GM18508 (cell line): ENCODE measurements at regions not wholly inside any gene's neighbourhood (a gene's known extent, or its start where the extent isn't known, plus 50 kb on each side); places are given as distances from the start of the nearest gene placed in this dataset.

Experiments used
- ATAC-seq: cut with Tn5 transposase; IDR thresholded peaks from one replicate; pipeline ENCODE4 v1.9.1; 2021; ENCODE audit warnings: moderate number of reproducible peaks; ENCODE audit not compliant: insufficient read depth, unreplicated experiment

DNA sequence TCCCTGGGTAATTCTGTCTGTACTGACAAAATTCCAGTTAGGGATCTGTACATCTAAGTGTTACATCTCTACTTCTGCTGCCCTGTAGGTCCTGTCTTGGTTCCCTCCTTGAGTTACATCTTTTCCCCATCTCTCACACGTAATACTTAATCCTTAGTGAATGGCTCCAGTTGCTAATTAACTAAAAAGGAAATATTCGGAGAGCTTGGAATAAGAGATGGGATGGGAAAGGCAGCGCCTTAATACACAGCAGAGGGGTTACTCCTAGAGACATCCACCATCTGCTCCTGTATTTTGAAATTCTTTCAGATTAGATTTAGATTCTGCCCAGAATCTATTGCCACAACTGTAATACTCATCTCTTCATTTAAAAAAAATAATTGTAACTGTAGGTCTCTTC is 384.0 kb downstream of the SAMD5 start:
- no peak for ATAC-seq

DNA sequence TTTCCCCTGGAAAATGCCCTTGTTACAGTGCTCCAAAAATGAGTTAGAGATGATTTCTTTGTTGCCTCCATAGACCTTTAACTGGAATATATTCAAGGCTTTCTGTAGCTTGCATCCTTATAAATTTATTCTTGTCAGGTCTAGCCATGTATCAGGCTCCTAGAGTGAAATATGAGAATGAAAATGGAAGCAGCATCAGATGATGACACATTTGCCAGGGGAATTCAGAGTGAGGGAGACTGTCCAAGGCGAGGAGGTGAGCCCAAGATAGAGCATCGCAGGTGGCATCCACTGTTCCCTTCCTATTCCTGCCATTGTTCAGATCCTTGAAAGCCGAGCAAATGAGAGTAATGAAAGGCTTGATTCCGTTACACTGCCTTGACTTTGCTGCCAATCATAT is 386.8 kb downstream of the SAMD5 start:
- ATAC-seq: no peak

DNA sequence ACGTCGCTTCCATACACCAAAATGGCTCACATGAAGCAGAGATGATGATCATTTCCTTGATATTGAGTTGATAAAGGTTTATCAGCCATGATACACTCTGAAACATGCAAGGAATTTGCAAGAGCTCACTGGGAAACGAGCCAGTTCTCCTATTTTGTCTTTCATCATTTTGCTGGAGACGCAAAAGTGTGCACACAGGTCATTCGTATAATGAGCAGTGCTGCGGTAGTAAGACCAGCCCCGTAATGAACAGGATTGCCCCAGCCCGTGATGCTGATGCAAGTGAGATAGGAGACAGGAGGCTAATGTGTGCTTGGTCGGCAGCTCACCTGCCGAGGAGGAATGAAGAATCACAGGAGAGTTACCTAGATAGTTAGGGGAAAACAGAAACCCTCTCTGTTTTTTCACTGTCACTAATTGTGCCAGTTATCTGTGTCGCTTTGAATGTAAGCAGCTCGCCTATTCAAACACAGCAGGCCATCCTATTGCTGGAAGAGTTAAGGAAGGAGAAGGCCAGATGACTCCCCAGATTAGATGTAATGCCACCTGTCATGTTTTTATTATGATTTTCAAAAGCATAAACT is 391.8 kb downstream of the SAMD5 start:
- no peak for ATAC-seq

DNA sequence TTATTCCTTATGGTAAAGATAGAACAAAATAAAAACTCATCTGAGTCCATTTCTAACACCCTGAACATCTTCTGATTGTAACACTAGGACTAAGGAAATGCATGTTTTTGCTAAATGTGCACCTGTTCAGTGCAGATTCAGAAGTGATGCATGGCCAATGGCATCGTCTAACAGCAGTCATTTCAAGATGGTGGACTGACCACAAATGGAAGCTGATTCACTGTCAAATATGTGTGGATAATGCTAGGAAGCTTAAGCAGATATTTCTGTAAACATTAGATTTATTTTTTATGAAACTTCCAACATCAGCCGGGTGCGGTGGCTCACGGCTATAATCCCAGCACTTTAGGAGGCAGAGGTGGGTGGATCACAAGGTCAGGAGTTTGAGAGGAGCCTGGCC is 394.8 kb downstream of the SAMD5 start:
- ATAC-seq: no peak

DNA sequence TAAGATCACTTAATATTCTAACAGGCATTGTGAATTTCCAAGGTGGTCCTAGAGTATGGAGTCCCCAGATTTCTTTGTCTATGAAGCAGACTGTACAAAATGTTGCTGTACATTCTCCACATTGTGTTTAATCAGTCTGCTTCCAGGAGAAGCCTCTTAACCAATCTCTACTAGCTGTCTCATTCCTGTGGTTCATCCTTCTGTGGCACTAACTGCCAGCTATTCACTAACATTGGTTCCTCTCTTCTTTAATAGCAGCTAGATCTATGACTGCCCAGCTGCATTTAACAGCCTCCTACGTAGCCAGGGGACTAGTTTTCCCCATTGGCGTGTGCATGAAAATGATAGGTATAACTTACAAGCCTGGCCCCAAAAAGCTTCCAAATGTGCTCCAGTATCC is 395.4 kb downstream of the SAMD5 start:
- ATAC-seq: no peak

DNA sequence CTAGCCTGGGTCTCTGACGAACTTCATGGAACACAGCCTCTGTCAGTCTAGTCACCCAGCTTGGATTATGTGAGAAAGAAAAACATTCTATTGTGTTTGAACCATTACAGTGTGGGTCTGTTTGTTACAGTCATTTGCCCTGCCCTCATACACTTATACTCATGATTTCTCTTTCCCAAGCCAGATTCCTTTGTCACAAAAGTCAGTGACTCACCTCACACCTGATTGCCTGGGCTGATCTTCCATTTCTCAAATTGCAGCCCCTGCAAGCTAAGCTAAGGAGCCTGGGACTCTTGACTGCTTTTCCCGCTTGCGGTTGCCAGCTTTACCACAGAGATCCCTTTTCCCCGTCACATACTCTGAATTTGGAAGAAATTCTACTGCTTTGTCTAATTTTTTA is 395.9 kb downstream of the SAMD5 start:
- ATAC-seq: no peak

DNA sequence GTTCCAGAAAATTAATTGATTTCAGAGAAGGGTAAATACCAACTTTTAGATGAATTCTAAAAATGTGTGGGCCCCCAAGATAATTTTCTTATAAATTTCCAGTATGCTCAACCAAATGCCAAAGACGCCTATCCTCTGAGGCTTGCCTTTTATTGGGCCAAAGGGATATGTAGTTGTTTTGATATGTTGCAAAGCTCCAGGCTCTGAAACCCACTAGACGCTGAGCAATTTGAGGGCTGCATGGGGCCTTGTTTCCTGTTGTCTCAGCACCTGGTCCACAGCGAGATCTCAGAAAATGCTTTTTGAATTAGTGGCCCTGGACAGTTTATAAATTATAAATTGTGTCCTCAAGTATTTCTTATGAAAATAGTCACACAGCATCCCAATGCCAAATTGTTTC is 397.2 kb downstream of the SAMD5 start:
- ATAC-seq: no peak

DNA sequence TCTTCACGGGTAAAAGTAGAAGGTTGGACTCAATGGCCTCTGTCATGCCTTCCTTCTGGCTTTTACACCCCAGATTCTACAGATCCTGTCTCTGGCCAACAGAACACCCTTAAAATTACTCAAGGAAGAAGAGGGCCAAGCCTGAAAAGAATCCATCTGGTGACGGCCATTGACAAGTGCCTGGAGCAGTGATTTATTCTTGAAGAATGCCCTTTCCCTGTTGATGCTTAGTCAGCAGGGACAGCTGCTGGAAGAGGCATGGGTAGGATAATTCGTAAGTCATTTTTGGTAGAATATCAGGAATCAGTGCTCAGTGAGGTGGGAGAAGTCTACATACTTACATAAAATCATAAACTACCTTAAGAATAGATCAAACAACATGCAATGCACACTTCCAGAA is 397.9 kb downstream of the SAMD5 start:
- no peak for ATAC-seq

DNA sequence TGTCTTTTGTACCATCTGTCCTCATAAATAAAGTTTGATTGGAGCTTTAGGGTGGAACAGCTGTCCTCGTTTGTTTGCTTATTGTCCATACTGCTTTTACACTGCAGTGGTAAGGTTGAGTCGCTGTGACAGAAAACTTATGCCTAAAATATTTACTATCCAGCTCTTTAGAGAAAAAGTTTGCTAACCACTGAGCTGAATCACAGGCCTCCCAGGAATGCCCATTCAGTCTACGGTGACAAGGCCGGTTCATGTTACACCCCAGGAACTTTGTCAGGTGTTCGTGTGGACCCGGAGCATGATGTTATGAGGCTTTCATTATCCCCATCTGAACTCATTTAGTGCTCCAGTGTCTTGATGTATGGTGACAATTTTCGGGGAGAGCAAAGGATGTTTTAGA is 401.1 kb downstream of the SAMD5 start:
- no peak for ATAC-seq

DNA sequence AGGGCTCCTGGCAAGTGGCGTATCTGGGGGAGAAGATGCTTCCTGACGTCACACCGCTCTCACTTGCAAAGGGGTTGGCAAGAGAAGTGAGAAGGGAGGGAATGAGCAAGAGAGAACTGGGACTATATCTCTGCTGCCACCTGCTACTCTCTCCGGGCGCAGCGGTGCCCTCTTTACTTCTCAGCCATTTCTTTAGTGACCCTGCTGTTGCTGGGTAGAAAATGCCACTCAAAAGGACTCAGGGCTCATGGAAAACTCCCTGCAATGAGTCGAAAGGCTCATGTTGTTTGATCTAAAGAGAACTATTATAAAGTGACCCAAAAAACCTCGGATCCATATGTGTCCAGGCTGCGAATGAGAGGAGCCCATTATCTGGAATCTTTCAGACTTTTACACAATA is 401.8 kb downstream of the SAMD5 start:
- no peak for ATAC-seq

DNA sequence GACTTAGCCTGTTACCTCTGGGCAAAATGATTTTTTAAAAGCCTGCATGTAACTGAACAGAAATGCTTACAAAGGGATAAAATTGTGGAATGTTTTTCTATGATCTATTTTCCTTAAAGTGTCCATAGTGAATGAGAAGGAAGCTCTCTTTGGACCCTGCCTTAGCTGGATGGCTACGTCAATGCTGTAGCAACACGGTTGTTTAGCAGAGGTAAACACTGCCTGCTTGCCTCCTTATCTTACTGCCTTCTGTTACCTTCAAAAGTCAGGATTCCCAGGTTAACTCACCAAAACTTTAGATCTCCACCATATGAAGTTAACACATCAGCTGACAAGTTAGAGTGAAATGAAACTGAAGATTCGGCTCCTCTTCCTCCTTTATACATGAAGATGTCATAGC is 402.6 kb downstream of the SAMD5 start:
- no peak for ATAC-seq

DNA sequence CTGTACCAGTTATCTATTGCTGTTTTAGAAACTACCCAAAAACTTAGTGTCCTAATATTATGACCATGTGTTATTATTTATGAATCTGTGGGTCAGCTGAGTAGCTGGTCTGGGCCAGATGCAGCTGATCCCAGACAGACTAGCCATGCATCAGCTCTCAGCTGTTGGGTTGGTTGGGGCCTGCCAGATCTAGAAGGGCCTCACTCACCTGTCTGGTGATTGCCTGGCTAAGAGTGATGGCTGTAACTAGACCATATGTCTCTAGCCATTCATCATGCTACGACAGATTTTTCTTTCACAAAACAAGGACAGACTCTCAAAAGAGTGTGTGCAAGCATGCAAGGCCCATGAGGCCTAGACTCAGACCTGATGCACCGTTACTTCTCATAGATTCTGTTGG is 403.2 kb downstream of the SAMD5 start:
- no peak for ATAC-seq

DNA sequence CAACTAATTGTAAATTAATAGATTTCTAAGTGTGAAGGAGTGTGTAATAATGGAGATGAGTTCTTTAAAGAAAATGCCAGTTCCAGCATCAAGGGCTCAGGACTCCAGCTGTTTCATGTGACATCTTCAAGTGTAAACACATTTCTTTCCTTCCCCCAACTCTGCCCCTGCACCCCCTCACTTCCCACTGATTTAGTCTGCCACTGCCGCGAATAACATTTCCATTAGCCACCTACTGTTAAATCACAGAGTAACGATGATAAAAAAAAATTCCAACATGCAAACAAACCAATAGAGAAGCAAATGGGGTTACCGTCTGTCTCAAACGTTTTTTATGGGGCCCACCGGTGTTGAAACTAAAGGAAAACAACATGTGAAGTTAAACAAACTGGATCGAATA is 414.3 kb downstream of the SAMD5 start:
- ATAC-seq: no peak

DNA sequence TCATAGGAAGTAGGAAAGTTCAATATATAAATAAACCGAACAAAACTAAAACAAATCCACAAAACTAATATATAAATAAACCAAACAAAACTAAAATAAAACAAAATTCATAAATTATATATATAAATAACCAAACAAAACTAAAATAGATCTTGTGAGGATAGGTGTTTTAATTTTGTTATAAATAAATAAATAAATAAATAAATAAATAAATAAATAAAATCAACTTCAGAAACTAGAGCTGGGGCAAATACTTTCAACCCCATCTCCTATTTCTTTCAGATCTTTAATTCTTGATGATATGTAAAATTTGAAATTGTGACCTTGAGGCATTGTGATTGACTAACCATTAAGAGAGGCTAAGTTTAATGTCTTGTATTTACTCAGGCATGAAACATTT is 416.1 kb downstream of the SAMD5 start:
- ATAC-seq: no peak

DNA sequence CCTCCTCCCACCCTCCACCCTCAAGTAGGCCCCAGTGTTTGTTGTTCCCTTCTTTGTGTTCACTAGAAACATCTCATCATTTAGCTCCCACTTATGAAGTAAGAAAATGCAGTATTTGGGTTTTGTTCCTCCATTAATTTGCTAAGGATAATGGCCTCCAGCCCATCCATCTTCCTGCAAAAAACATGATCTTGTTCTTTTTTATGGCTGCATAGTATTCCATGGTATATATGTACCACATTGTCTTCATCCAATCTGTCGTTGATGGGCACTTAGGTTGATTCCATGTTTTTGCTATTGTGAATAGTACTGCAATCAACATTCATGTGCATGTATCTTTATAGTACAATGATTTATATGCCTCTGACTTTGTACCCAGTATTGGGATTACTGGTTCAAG is 416.8 kb upstream of the SASH1 start:
- no peak for ATAC-seq

DNA sequence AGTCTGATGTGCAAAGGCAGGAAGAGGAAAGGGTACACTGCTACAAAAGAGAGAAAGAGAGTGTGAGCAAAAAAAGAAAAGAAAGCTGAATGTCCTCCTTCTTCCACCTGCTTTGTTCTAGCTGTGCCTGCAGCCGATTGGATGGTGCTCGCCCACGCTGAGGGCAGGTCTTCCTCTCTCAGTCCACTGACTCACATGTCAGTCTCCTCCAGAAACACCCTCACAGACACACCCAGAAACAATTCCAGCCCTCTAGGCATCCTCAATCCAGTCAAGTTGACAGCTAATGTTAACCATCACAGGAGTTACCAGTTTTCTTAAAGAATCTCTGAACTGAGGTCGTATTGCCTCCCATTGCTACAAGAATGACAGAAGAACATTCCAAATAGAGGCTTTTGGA is 411.9 kb upstream of the SASH1 start:
- ATAC-seq: no peak

DNA sequence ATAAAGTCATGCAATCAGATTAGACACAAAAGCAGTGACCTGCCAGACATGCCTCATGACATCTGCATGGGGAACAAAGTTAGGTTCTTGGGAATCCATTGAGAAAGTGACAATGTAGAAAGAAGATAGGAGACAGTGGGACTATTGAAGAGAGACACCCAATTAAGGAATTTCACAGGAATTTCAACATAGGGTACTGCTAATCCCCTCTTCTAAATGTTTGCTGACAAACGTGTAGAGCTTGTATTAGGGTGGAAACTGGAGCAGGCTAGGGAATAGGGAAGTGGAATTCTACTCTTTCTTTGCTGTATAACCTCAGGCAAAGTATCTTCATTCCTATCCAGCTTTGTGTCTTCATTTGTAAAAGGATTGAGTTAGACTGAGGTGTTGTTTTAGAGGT is 409.4 kb upstream of the SASH1 start:
- ATAC-seq: no peak

DNA sequence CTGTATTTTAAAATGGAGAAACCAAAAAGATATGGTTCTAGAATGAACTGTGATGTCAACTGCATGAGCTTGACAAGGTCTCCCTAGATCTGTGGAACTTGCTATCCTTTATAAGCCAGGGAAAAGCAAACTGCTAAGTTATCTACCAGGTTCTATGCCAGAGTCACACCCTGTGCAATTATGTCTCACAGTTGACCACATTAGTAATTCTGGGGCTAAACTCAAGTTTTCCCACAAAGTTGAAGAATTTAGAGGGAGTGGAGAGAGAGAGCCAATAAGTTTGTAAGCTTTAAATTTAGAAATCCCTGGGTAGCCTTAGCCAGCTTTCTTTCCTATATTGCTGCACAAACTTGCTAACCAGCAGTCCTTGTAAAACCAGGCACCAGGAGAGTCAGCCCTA is 407.0 kb upstream of the SASH1 start:
- no peak for ATAC-seq

DNA sequence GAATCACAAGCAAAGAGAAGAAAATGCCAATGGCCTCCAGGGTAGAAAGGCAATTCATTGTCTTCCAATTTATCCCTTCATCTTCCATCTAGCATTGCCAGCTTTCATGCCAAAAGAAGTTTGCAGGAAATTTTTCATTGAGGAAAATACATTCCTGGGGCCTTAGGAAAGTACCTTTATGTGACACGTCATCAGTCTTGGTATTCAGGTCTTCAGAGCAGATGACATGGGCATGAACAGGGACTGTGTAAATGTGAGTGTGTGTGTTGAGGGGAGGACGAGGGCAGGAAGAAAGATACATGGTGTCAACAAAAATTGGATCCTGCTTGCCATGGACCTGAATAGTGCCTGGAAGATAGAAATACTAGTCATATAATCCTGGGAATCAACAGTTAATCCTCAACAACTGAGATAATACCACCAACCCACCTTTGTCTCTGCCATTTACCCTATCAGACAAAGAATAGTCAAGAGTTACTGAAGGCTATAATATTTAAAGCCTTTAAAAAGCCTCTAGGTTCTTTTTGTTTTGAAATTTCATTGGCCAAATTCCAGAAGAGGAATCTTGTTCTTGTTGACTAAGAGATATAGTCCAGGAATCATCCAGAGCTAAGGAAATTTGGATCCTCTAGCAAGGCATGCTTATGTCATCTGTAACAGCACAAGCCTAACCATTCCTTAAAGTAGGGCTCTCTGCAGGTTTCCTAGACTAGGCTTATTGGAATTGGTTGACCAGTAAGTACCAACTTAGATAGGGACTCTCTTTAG is 405.8 kb upstream of the SASH1 start:
- ATAC-seq: no peak

DNA sequence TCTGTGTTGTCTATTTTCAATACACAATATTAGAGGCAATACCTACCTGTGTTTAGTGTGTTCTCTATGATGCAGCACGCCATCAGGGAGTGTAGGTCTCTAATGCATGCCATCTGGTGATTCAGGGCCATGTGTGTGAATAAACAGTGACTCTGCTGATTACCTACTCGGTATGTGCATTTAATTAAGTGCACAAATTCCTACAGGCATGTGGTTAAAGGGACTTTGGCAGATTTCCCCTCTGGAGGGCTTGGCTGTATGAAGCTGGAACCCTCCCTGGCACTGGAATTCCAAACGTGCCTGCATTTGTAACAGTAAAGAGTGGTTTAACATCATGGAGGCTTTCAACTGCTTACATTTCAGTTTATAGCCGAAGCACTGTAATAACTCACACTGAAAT is 401.5 kb upstream of the SASH1 start:
- ATAC-seq: no peak

DNA sequence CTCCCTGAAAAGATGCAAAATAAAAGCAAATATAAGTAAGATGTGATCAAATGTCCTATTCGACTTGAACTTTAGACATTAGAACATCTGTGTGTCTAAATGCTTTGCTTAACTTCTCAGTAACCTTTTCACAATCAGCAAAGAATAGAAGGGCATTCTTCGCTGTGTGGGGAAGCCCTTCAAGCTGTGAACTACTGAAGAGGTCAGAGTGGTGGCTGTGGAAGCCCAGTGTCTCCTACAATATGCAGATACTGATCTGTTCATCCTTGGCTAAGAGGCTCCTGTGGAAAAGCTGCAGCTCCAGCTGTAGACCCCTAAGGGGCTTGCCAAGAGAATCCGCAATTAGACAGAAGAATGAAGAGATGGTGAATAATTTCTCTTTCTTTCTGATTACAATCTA is 400.3 kb upstream of the SASH1 start:
- no peak for ATAC-seq

DNA sequence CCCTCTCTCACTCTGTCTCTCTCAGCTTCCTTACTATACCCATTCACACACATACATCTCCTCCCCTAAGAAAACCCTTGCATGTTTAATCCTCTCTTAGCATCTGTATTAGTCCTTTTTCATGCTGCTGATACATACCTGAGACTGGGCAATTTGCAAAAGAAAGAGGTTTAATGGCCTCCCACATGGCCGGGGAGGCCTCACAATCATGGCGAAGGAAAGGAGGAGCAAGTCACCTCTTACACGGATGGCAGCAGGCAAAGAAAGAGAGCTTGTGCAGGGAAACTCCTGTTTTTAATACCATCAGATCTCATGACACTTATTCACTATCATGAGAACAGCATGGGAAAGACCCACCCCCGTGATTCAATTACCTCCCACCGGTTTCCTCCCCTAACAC is 398.5 kb upstream of the SASH1 start:
- no peak for ATAC-seq
